Stimulated activated CD4-positive, alpha-beta T cell treated with anti-CD3 and anti-CD28 coated beads, Interleukin-4, amount 100 ng/mL, for 24 hours (primary cell): ENCODE measurements at regions not wholly inside any gene's neighbourhood (a gene's known extent, or its start where the extent isn't known, plus 50 kb on each side); places are given as distances from the start of the nearest gene placed in this dataset.

Experiments
- DNase-seq: peaks from one replicate; pipeline ENCODE4 v3.0.0-alpha.2; 2020

GRCh38 chr13:40404407-40404806 is 262.0 kb downstream of the FOXO1 start:
- no peak for DNase-seq

GRCh38 chr13:40404967-40405716 is 261.3 kb downstream of the FOXO1 start:
- DNase-seq = no peak

GRCh38 chr13:40406405-40407120 is 259.9 kb downstream of the FOXO1 start:
- DNase-seq = no peak

- DNase-seq = no peak
Observed at GRCh38 chr13:40407567-40407966, 258.9 kb downstream of the FOXO1 start.

- no peak for DNase-seq
Observed at GRCh38 chr13:40408602-40409001, 257.8 kb downstream of the FOXO1 start.

- no peak for DNase-seq
Observed at GRCh38 chr13:40409278-40409677, 257.2 kb downstream of the FOXO1 start.

- no peak for DNase-seq
Observed at GRCh38 chr13:40410315-40410714, 256.1 kb downstream of the FOXO1 start.

- DNase-seq = no peak
Observed at GRCh38 chr13:40420160-40420740, 246.2 kb downstream of the FOXO1 start.

- DNase-seq = no peak
Observed at GRCh38 chr13:40422588-40423235, 243.7 kb downstream of the FOXO1 start.

GRCh38 chr13:40428354-40428753 is 238.1 kb downstream of the FOXO1 start:
- no peak for DNase-seq

- DNase-seq = no peak
Observed at GRCh38 chr13:40429706-40430545, 236.5 kb downstream of the FOXO1 start.

- no peak for DNase-seq
Observed at GRCh38 chr13:40432018-40432978, 234.1 kb downstream of the FOXO1 start.

GRCh38 chr13:40433001-40433400 is 233.4 kb downstream of the FOXO1 start:
- no peak for DNase-seq

- peak; percentile 35 for DNase-seq
Observed at GRCh38 chr13:40433577-40433976, 232.9 kb downstream of the FOXO1 start.

- DNase-seq = no peak
Observed at GRCh38 chr13:40434516-40435397, 231.7 kb downstream of the FOXO1 start.

- no peak for DNase-seq
Observed at GRCh38 chr13:40438022-40438680, 228.3 kb downstream of the FOXO1 start.

- DNase-seq = peak; percentile 45
Observed at GRCh38 chr13:40438999-40439797, 227.2 kb downstream of the FOXO1 start.

GRCh38 chr13:40439928-40440327 is 226.5 kb downstream of the FOXO1 start:
- no peak for DNase-seq
